Left renal cortex interstitium (tissue), 4 donors: ENCODE measurements at regions not wholly inside any gene's neighbourhood (a gene's known extent, or its start where the extent isn't known, plus 50 kb on each side); places are given as distances from the start of the nearest gene placed in this dataset.
"Not testable (repeated sequence)": the region's sequence is repeated elsewhere in the genome, so short reads cannot be mapped to it uniquely, and the experiment has no call there.

ENCODE experiments used
- DNase-seq, 4 donors: peaks; one replicate each; pipeline ENCODE4 v3.0.0-alpha.2; 2013; ENCODE audit warnings: low read depth in 4 of 4, low spot score in 2 of 4, missing footprints in 1 of 4

DNA sequence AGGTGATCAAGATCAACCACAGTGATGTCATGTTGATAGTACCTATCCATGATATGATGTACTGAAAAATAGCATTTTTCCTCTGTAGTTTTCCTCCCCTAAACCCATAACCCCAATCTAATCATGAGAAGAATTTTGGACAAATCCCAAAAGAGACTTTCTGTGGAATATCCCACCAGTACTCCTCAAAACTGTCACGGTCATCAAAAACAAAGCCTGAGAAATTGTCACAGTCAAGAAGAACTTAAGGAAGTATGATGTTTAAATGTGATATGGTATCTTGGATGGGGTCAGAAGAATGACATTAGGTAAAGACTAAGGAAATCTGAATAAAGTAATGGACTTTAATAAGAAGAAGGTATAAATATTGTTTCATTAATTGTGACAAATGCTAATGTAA is 248.8 kb downstream of the RMST start:
- DNase-seq, result no peak

DNA sequence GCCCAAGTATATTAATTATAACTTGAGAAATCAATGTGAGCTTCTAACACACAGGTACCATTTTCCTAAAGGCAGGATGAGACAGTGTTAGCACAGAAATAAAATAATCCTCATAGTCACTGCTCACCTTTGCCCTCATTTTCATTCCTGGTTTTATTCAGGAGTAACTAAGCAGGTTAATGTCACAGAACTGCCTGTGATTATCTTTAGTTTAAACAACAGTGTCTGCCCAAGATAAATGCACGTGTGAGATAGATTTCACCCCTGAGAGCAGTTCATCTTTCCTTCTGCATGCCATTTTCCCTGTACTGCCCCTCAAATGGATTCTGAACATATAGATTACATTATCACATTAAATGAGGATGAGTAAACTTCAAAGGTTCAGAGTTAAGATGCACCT is 250.7 kb downstream of the RMST start:
- DNase-seq, result no peak

DNA sequence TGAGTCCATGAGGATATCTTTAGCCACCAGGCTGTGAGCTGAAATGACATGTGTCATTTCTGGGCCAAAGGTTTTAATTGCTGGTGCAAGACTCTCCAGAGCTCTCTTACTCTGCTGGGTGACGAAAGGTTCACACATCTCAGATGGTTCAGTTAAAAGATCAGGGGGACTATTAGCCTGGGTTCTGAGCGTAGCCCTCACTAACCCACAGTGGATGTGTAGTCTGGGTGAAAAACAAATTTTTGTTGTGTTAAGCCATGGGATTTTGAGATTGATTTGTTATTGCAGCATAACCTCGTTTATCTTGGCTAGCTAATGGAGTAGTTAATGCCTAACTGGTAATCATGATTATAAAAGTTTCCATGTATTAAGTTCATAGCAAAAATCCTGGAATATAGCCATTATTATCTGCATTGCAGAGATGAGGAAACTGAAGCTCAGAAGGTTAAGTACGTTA is 251.5 kb downstream of the RMST start:
- no peak for DNase-seq

DNA sequence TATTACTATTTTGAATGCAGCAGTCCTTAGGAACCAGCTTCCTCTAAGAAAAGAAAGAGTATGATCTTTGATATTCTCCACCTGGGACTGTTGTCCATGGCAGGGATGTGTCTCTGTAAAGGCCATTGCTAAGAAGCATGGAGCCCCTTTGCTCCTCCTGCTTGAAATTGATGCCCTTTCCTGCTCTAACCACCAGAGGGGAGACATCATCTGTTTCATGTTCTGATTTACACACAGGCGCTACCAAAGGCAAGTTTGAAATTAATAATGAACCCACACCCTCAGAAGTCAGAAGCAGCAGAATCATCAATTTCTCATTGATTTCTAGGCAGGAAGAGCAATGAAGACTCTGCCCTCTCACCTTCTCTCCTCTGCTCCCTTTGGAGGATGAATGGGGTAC is 253.8 kb downstream of the RMST start:
- DNase-seq, result no peak

DNA sequence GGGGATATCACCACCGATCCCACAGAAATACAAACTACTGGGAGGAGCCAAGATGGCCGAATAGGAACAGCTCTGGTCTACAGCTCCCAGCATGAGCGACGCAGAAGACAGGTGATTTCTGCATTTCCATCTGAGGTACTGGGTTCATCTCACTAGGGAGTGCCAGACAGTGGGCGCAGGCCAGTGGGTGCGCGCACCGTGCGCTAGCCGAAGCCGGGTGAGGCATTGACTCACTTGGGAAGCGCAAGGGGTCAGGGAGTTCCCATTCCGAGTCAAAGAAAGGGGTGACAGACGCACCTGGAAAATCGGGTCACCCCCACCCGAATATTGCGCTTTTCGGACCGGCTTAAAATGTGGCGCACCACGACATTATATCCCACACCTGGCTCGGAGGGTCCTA is 261.2 kb downstream of the RMST start:
- DNase-seq, result not testable (repeated sequence)

DNA sequence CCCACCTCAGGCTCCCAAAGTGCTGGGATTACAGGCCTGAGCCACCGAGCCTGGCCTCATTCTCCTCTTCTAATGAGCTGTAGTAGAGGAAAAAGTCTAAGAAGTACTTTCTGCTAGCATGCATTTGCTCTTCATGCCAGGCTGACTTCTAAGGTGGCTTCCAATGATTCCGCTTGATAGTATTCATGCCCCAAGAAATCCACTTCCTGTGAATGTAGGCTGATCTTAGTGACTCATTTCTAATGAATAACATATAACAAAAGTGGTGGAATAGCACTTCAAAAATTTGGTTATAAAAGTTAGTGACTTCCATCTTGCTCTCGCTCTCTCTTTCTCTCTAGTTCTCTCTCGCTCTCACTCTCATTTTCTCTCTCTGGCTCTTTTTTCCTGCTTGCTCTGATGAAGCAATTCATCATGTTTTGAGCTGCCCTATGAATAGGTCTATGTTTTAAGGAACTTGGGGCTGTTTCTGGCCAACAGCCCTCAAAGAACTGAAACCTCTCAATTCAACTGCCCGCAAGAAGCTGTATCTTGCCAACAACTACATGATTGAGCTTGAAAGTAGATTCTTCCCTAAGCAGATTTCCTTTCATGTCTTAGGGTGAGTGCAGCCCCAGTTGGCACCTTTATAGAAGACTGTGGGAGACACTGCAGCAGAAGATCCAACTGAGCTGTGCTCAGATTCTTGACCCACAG is 282.9 kb downstream of the RMST start:
- DNase-seq, result no peak

DNA sequence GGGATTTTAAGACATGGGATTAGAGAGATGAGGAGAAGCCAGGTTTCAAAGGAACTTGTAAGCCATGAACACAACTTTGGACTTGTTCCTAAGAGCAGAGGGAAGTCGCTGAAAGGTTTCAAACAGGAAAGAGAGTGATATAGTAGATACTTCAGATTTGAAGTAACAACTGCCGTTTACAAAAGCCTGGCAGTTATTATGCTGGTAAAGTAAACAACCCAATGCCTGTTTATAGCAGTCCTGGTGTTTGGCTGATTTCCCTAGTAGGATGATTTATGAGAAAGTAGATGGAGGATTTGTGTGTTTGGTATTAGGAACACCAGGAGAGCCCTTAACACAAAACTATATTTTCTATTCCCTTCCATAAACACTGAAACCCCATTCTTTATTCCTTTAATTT is 285.7 kb downstream of the RMST start:
- no peak for DNase-seq

DNA sequence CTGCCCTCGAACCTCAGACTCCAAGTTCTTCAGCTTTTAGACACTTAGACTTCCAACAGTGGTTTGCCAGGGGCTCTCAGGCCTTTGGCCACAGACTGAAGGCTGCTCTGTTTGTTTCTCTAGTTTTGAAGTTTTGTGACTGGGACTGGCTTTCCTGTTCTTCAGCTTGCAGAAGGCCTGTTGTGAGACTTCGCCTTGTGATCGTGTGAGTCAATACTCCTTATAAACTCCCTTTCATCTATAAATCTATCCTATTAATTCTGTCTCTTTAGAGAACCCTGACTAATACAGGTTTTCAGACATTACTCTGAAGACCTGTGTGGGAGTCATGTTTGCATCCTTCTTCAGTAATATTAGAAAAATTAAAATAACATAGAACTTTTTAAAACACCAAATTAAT is 289.1 kb downstream of the RMST start:
- DNase-seq, result no peak

DNA sequence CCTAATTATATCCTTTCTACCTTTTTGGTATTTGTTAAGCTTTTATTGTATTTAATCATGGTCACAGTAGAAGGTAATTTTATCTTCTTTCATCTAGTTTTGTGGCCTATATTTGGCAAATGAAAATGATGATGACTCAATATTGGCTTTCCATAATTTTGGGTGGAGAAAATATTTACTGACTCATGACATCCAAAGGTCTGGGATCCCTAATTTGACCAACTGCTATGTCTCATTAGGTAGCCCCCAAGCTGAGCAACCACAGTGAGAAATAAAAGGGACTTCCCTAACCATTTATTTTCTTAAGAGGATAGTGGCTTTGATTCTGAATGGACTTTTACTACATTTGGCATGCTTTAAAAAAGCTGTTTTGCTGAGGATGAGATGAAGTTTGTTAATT is 289.5 kb downstream of the RMST start:
- no peak for DNase-seq

DNA sequence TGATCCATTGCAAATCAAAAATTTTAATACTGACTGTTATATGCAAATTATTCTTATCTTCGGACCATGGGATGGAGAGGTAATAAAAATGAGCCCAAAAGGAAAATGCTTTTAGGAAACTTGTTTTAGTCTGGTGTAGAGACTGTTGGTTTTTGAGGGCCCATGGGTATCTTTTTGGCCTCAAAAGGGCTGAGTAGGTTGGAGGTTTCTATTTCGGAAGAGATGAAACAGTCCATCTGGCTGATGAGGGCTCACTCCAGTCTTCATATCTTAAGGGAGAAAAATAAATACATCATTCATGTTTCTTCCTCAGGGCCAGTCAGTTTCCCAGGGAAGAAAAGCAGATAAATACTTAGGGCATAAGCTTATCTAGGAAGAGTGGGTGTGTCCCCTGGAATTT is 290.7 kb downstream of the RMST start:
- no peak for DNase-seq

DNA sequence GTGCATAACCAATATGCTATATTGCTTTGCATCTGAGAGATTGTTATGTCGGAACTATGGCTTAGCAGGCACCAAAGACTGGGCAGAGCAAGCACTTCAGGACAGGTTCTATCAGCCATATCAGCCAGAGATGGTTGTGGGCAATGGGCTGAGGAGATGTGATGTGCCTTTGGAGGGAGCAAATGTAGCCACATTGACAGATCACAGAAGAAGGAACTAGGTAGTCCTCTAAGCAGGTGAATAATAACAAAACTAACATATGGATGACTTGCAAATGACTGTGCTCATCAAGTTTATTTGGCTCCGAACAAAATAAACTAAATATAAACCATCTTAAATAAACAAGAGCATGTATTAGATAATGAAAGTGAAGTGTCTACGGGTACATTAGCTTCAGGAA is 291.7 kb downstream of the RMST start:
- no peak for DNase-seq

DNA sequence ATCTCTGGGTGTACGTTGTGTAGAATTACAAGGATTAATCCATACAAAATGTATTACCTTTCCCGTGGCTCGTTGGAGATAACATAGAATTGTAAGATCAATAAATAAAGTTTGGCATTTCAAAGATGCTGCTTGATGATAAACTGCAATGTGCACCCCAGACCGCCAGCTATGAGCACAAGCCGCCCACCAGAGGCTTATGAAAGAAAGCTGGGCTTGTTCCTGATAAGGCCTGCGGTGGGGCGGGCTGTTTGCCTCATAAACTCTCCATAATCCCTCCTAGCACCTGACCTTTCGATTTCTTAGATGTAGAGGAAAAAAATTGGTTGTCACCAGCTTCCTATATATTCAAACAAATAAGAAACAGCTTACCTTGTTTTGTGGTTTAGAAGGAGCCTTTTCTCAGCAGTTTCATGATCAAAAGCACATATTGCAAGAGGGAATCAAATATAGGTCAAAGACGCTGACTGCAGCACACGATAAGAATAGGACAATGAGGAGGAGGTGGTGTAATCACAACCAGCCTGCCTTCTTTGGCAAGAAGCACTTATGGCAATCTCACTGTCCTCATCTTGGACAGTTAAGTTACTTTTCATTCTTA is 293.6 kb downstream of the RMST start:
- no peak for DNase-seq

DNA sequence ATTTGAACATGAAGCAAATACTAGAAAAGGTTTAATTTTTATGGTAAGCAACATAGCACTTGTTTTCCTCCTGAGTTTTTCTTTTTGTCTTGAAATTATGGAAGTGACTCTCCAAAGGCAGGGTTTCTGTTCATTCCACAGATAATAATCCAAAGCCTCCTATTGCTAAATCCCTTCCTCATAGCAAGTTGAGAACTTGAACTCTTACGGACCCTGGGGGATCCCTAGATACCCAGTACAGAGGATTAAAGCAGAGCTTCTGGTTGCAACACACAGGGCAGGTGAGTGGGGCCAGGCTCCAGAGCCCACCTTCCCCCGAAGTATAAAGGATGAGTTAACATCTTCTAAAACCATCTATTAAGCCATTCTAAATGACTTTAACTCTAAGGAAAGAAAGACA is 294.1 kb downstream of the RMST start:
- no peak for DNase-seq

DNA sequence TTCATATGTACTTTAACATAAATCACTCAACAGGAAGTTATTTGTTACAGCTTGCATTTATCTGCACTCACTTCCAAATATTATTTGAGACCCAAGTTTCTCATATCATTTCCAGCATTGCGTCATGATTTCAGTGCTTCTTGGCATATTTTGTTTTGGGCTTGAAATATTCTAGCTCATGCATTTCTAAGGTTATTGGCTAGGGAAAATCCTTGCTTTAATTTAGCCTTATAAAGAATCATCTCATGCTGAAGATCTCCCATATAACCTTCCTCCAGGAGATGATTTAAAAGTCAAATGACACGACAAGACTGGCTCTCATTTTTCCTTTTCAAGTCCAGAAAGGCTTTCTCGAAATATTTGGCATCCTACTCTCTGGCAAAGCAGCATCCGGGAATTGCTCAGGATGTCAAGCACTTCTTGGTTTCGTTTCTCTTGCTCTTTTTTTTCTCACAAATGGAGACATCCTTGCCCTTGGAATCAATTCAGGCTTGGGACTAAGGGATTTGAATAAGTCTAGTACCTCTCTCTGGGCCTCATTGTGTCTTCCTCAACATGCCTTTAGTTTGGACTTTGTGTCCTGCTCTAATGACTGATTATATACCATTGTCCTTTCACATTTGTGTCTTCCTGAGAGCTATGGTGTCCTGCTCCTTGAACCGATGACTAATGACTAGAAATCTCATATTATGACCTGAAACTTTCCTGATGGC is 295.0 kb downstream of the RMST start:
- DNase-seq, result no peak

DNA sequence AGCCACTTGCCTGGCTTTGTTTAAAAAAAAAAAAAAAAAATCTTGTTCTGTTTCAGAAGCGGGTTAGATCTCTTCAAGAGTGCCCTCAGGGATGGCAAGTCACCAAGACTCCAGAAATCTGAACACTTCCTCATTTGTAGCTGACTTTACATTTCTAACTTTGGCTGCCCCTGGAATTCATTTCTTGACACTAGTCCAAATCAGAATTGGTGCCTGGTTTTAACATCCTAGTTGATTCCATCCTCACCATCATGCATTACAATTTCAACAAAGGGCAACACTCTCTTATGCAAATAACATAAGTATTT is 295.5 kb downstream of the RMST start:
- DNase-seq, result no peak

DNA sequence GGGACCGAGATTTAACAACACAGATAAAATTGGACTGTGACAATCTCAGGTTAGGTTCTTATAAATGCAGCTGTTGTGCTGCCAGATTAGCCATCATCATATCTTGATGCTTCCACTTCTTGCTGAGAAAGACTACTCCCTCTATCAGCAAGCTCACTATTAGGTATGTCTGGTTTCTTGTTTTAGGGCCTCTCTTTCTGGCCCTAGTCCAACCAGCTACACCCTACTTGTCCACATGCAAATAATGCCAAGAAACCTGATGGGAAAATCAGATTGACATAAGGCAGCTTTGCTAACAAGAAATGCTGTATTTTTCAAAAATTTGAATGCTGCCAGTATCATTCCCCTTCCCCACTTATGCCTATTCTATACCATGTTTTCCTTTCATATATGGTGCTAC is 296.0 kb downstream of the RMST start:
- DNase-seq, result no peak

DNA sequence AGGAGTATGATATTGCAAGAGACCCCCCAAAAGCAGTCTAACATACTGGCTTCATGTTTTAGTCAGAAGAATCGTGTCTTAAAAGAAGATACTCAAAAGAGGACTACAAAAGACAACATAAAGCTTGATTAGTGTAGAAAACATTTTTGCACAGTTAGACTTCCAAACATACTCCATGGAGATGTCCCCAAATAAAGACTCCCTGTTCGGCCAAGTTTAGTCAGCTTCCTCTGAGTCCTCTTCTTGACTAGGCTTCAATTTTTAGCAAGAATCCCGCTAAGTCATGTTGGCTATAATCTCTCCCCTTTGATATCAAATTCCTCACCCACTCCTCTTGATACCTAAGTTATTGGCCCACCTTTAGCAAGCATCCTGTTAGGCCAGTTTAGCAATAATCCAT is 298.0 kb downstream of the RMST start:
- no peak for DNase-seq

DNA sequence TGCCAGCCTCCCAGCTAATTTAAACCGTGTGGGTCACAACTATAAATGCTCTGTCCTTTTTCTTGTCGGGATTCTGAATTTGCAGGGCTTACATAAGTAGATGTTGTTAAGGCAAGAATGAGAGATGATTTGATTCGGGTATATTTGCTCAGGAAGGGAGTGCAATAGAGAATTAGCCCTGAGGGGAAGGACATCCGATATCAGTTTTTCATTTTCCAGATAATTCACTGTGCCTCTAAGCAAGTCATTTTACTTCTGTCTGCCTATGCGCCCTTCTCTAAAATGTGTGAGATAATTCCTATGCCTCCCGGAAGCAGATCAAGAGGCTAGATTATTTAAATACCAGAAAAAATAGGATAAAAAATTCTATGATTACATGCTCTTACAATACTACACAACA is 300.5 kb downstream of the RMST start:
- no peak for DNase-seq

DNA sequence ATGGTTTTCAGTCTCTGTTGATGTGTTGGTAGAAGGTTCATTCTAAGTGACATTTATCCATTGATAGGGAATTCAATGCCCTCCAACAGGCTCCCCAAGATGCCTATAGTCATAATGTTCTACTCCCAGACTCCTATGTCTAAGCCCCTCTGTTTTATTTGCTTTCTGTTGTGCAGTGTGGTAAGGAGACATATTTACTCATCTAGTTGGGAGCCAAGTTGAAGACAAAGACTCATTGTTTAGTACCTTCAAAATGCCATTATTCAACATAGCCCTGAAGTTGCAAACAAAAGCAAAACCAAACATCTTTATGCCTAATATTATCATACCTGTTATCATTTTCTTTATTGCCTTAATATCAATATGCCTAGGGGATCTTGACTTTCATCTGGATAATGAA is 302.1 kb downstream of the RMST start:
- DNase-seq, result no peak

DNA sequence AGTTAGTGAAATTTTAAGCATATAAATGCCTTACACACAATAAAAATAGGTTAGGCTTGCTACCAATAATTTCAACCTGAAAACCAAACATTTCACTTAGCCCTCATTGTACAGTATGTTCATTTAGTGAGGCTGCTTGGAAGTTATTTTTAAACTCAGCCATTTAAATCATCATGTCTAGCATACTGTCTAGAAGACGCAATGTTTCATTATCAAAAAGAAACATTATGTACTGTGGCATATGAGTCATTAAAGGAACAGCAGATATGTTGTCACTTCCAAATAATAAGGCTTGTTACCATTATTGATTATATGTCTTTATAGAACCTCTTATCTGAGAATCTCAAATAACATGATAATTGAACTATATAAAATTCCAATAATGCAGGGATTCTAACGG is 304.7 kb downstream of the RMST start:
- no peak for DNase-seq

DNA sequence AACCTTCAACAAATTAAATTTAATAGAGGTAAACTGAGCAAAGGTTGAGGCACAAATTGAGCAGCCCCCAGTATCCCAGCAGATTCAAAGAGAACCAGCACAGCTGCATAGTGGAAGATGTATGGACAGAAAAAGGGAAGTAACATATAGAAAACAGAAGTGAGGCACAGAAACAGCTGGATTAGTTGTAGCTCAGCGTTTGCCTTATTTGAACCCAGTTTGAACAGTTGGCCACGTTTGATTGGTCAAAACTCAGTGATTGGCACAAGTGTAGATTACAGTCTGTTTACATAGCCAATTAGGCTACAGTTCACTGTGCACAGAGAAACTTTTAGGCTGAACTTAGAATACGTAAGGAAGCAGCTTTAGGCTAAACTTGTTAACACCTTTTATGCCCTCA is 315.5 kb downstream of the RMST start:
- DNase-seq, result no peak

DNA sequence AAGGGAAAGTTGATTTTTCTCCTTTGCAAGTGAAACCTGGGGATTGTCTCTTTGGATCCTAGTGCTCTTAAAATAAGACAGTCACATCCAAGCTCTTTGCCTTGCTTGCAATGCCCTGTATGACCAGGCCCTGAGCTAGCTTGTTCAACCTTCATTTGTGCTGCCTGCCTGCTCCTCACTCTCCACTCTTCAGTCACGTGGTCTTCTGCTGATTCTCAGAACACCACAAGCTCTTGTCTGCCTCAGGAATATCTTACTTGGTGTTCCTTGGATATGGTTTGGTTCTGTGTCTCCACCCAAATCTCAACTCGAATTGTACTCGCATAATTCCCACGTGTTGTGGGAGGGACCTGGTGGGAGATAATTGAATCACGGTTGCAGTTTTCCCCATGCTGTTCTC is 318.7 kb downstream of the RMST start:
- DNase-seq, result no peak
